ENCODE measurements at regions not wholly inside any gene's neighbourhood (a gene's known extent, or its start where the extent isn't known, plus 50 kb on each side); places are given as distances from the start of the nearest gene placed in this dataset.
"Not testable (repeated sequence)": the region's sequence is repeated elsewhere in the genome, so short reads cannot be mapped to it uniquely, and the experiment has no call there.

GRCh38 chr3:20747741-20748140, 561.7 kb upstream of the SGO1 start:
- no peak for DNase-seq (ENCODE audit: low read depth in 4 of 4, low spot score in 1 of 4)

- DNase-seq (ENCODE audit: low read depth in 4 of 4, low spot score in 1 of 4), result no peak
Measured at GRCh38 chr3:20743553-20744321, 557.7 kb upstream of the SGO1 start.

GRCh38 chr3:20742903-20743552, 557.0 kb upstream of the SGO1 start:
- DNase-seq (ENCODE audit: low read depth in 4 of 4, low spot score in 1 of 4), result no peak

DNA sequence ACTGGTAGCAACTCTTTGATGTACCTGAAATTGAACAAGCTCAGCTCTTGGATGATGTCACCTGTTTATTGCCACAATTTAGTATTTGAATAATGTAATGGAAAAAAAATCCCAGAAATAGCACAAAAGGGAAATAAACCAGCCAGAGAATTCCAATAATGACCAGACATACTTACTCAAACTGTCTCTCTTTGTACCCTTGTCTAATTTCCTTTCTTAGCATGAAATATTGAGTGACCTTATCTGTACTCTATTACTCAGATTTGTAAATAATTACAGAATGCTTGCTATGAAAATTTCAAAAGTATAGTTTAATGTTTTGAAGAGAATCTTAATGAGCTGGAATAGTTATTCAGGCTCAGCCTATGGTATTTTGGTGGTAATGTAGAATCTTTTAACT, 555.4 kb upstream of the SGO1 start:
- no peak for DNase-seq (ENCODE audit: low read depth in 4 of 4, low spot score in 1 of 4)

DNA sequence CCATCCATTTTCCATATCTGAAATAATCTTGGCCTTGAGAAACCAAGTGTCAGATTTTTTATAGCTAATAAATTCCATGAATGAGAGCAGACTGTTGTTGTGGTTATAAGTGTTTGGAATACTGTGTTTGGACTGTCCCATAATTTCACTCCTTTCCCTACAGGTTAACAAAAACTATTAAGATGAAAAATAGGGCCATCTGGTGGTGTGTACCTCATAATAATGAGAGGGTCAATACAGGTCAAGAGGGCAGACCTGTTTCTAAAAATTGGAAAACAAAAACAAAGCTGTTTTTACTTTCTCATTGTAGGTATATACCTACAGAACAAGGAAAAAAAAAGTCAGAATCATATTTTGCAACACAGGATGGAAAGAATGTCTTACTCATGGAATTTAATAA, 553.8 kb upstream of the SGO1 start:
- no peak for DNase-seq (ENCODE audit: low read depth in 4 of 4, low spot score in 1 of 4)

- DNase-seq (ENCODE audit: low read depth in 4 of 4, low spot score in 1 of 4), result no peak
Measured at GRCh38 chr3:20736287-20736852, 550.4 kb upstream of the SGO1 start.

GRCh38 chr3:20729185-20729584, 543.2 kb upstream of the SGO1 start:
- no peak for DNase-seq (ENCODE audit: low read depth in 4 of 4, low spot score in 1 of 4)

- DNase-seq (ENCODE audit: low read depth in 4 of 4, low spot score in 1 of 4), result no peak
Measured at GRCh38 chr3:20726786-20727185, 540.8 kb upstream of the SGO1 start.

- no peak for DNase-seq (ENCODE audit: low read depth in 4 of 4, low spot score in 1 of 4)
Measured at GRCh38 chr3:20724241-20724640, 538.2 kb upstream of the SGO1 start.

- not testable (repeated sequence) for DNase-seq (ENCODE audit: low read depth in 4 of 4, low spot score in 1 of 4)
Measured at GRCh38 chr3:20716425-20716824, 530.4 kb upstream of the SGO1 start.

DNA sequence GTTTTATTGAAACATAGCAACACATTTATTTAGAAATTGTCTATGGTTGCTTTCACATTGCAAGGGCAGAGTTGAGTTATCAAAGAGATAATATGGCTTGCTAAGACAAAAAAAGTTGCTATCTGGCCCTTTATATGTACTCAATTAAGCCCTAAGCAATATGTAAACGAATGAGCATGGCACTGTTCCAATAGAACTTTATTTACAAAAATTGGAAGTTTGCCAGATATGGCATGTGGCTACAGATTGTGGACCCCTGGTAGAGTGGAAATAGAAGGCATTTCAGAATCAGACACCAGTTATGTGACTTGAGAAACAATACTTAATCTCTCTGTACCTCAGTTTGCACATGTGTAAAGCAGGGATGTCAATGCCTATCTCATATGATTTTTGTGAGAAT, 515.6 kb upstream of the SGO1 start:
- no peak for DNase-seq (ENCODE audit: low read depth in 4 of 4, low spot score in 1 of 4)

- DNase-seq (ENCODE audit: low read depth in 4 of 4, low spot score in 1 of 4), result no peak
Measured at GRCh38 chr3:20700714-20701113, 514.7 kb upstream of the SGO1 start.

DNA sequence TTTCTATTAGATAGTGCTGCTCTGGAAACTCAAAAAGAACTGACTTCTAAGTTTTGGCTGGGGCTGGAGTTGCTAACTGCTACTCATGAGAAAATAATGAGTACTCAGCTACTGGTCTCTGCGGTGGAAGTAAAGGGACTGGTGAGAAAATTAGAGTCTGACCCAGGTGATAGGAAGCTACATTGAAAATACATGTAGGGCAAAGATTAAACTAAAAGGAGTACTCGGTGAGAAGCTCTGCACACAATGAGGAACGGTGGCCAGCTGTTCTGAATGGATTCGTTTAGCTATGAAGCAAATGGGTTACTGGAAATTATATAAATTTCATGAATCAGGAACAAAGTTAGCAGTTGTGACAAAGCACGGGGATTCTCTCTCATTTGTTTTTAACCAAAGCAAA, 512.9 kb upstream of the SGO1 start:
- no peak for DNase-seq (ENCODE audit: low read depth in 4 of 4, low spot score in 1 of 4)

GRCh38 chr3:20696388-20697150, 510.6 kb upstream of the SGO1 start:
- no peak for DNase-seq (ENCODE audit: low read depth in 4 of 4, low spot score in 1 of 4)

DNA sequence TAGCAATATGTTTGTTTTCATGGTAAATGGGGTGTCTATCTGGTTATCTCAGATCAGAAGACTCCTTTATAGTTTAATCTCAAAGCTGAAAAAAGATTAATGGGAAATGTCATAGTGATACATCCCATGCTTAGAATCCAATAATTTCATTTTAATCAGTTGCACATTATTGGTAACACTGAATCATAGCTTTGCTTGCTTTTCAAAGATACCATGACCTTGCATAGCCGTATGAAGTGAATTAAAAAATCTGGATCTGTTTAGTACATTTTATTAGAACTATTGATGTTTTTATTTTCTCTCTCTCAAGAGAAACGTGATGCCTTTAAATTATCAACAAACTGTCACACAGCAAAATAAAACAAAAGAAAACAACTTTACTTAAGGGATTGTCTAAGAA, 506.7 kb upstream of the SGO1 start:
- DNase-seq (ENCODE audit: low read depth in 4 of 4, low spot score in 1 of 4), result no peak

- DNase-seq (ENCODE audit: low read depth in 4 of 4, low spot score in 1 of 4), result no peak
Measured at GRCh38 chr3:20683910-20684309, 497.9 kb upstream of the SGO1 start.

GRCh38 chr3:20682573-20682972, 496.6 kb upstream of the SGO1 start:
- DNase-seq (ENCODE audit: low read depth in 4 of 4, low spot score in 1 of 4), result no peak

- no peak for DNase-seq (ENCODE audit: low read depth in 4 of 4, low spot score in 1 of 4)
Measured at GRCh38 chr3:20680990-20681628, 495.1 kb upstream of the SGO1 start.

DNA sequence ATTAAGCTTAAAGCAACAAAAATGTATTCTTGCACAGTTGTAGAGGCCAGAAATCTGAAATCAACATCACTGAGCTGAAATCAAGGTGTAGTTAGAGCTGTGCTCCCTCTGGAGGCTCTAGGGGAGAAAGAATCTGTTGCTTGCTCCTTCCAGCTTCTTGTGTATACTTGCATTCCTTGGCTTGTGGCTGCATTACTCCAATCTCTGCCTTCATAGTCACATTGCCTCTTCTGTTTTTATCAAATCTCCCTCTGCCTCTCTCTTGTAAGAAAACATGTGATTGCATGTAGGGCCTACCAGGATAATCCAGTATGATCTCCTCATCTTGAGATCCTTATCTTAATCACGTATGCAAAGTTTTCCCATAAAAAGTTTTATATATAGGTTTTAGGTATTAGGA, 487.9 kb upstream of the SGO1 start:
- DNase-seq (ENCODE audit: low read depth in 4 of 4, low spot score in 1 of 4), result no peak

DNA sequence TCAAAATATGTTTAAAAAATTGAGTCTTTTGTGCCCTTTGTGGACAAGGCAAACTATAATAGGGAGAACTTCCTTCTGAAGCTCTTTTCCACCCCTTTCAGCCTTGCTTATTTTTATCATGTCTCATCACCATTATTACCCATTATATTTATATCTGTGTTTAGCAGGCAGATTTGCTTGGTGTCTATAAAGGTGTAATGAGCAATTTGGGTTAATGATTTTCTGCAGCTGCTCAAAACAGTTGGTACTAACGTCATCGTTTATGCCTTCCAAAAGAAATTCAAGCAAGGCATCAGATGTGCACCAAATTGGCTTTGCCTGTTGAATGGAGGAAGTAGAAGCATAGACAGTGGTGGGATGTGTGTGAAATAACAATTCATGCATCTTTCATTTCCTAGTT, 483.7 kb upstream of the SGO1 start:
- DNase-seq (ENCODE audit: low read depth in 4 of 4, low spot score in 1 of 4), result no peak

- no peak for DNase-seq (ENCODE audit: low read depth in 4 of 4, low spot score in 1 of 4)
Measured at GRCh38 chr3:20669184-20669583, 483.2 kb upstream of the SGO1 start.

Data from stimulated activated CD4-positive, alpha-beta T cell treated with anti-CD3 and anti-CD28 coated beads, Interleukin-1b, Interleukin-23, amount 100 ng/mL, for 24 hours (primary cell).